ENCODE measurements at regions not wholly inside any gene's neighbourhood (a gene's known extent, or its start where the extent isn't known, plus 50 kb on each side); places are given as distances from the start of the nearest gene placed in this dataset.

GRCh38 chr21:22552390-22552789 lies 1554.2 kb downstream of the NCAM2 start:
- H2AFZ ChIP-seq (ENCODE audit: low read depth), result no peak overlapping the region
- no peak overlapping the region for H3K4me2 ChIP-seq
- no peaks in the 10 kb centered on the region for H3K9me2 ChIP-seq
- H3K4me3 ChIP-seq (ENCODE audit: low read depth in 2 of 2, low read length in 1 of 2), result no peak overlapping the region
- no peak overlapping the region for H3K27ac ChIP-seq (ENCODE audit: low read depth in 2 of 2, low read length in 1 of 2)
- ChIA-PET CTCF (no interaction called here), POLR2A (no interaction called here)
- H4K20me1 ChIP-seq (ENCODE audit: insufficient read depth), result no peaks in the 10 kb centered on the region
- TF ChIP-seq EP300 (IDR thresholded peaks at IDR 0.05; ENCODE audit: borderline replicate concordance in 1 of 2, low read depth in 1 of 2, low read length in 1 of 2), result no peak
- TF ChIP-seq NFIC (IDR thresholded peaks at IDR 0.05; ENCODE audit: borderline replicate concordance), result no peak
- no peak for TF ChIP-seq RFX5 (IDR thresholded peaks at IDR 0.05; ENCODE audit: low read length)
- no peak for TF ChIP-seq MEF2A (IDR thresholded peaks at IDR 0.05; ENCODE audit: borderline replicate concordance, low read depth)
- no peak for TF ChIP-seq USF2 (IDR thresholded peaks at IDR 0.05; ENCODE audit: borderline replicate concordance, low read depth, low read length)
- TF ChIP-seq TAF1 (IDR thresholded peaks at IDR 0.05; ENCODE audit: borderline replicate concordance, low read depth, low read length), result no peak
- no peak for TF ChIP-seq SMC3 (IDR thresholded peaks at IDR 0.05; ENCODE audit: low read depth, low read length)
- no peaks in the 10 kb centered on the region for H3F3A ChIP-seq (replicated peaks; ENCODE audit: insufficient read depth)
- H3K27me3 ChIP-seq (ENCODE audit: insufficient read depth), result no peaks in the 10 kb centered on the region
- H3K79me2 ChIP-seq (ENCODE audit: insufficient read depth), result no peaks in the 10 kb centered on the region
- H3K9me3 ChIP-seq, result no peaks in the 10 kb centered on the region
- no peak overlapping the region for H3K9ac ChIP-seq
- H3K4me1 ChIP-seq (ENCODE audit: control insufficient read depth in 1 of 2, insufficient read depth in 2 of 2, low read depth in 1 of 2, low read length in 1 of 2), result no peaks in the 10 kb centered on the region
- no peaks in the 10 kb centered on the region for H3K36me3 ChIP-seq (replicated peaks in 1 of 2; ENCODE audit: control insufficient read depth in 1 of 2, insufficient read depth in 2 of 2, low read length in 1 of 2)
- DNase-seq, result no peak

GRCh38 chr21:22554690-22555316 lies 1556.6 kb downstream of the NCAM2 start:
- TF ChIP-seq SMC3 (IDR thresholded peaks at IDR 0.05; ENCODE audit: low read depth, low read length), result no peak
- no peak overlapping the region for H3K4me2 ChIP-seq
- H3K27ac ChIP-seq (ENCODE audit: low read depth in 2 of 2, low read length in 1 of 2), result no peak overlapping the region
- H3K9me3 ChIP-seq, result no peaks in the 10 kb centered on the region
- no peaks in the 10 kb centered on the region for H3K9me2 ChIP-seq
- no peaks in the 10 kb centered on the region for H3K27me3 ChIP-seq (ENCODE audit: insufficient read depth)
- no peaks in the 10 kb centered on the region for H3K36me3 ChIP-seq (replicated peaks in 1 of 2; ENCODE audit: control insufficient read depth in 1 of 2, insufficient read depth in 2 of 2, low read length in 1 of 2)
- WGBS (ENCODE audit: low lambda C conversion rate), result 45% methylated on average over 6 of the region's 6 CpGs
- no peaks in the 10 kb centered on the region for H3K4me1 ChIP-seq (ENCODE audit: control insufficient read depth in 1 of 2, insufficient read depth in 2 of 2, low read depth in 1 of 2, low read length in 1 of 2)
- H2AFZ ChIP-seq (ENCODE audit: low read depth), result no peak overlapping the region
- H3K9ac ChIP-seq, result no peak overlapping the region
- no peaks in the 10 kb centered on the region for H3F3A ChIP-seq (replicated peaks; ENCODE audit: insufficient read depth)
- ChIA-PET CTCF (no interaction called here), POLR2A (no interaction called here)
- no peaks in the 10 kb centered on the region for H4K20me1 ChIP-seq (ENCODE audit: insufficient read depth)
- H3K4me3 ChIP-seq (ENCODE audit: low read depth in 2 of 2, low read length in 1 of 2), result no peak overlapping the region
- DNase-seq, result no peak
- H3K79me2 ChIP-seq (ENCODE audit: insufficient read depth), result no peaks in the 10 kb centered on the region

GRCh38 chr21:22556829-22557228 lies 1558.6 kb downstream of the NCAM2 start:
- Histone ChIP-seq H3K4me1 (ENCODE audit: control insufficient read depth in 1 of 2, insufficient read depth in 2 of 2, low read depth in 1 of 2, low read length in 1 of 2) (no peaks in the 10 kb centered on the region), H4K20me1 (ENCODE audit: insufficient read depth) (no peaks in the 10 kb centered on the region), H3K79me2 (ENCODE audit: insufficient read depth) (no peaks in the 10 kb centered on the region), H3K27me3 (ENCODE audit: insufficient read depth) (no peaks in the 10 kb centered on the region), H3F3A (replicated peaks; ENCODE audit: insufficient read depth) (no peaks in the 10 kb centered on the region), H3K27ac (ENCODE audit: low read depth in 2 of 2, low read length in 1 of 2) (no peak overlapping the region), H3K9ac (no peak overlapping the region), H3K9me3 (no peaks in the 10 kb centered on the region), H2AFZ (ENCODE audit: low read depth) (no peak overlapping the region), H3K36me3 (replicated peaks in 1 of 2; ENCODE audit: control insufficient read depth in 1 of 2, insufficient read depth in 2 of 2, low read length in 1 of 2) (no peaks in the 10 kb centered on the region), H3K4me2 (no peak overlapping the region), H3K4me3 (ENCODE audit: low read depth in 2 of 2, low read length in 1 of 2) (no peak overlapping the region), H3K9me2 (no peaks in the 10 kb centered on the region)
- TF ChIP-seq SMC3 (IDR thresholded peaks at IDR 0.05; ENCODE audit: low read depth, low read length) (no peak), CHD2 (IDR thresholded peaks at IDR 0.05; ENCODE audit: low read length, partially characterized antibody) (no peak)
- ChIA-PET CTCF (interaction anchor here (1.3 kb wide), 1 partner anchor 18 kb away, joined by 3 read pairs; no protein-coding TSS in a partner anchor), POLR2A (no interaction called here)
- no peak for DNase-seq

All from SK-N-SH (cell line).